ENCODE measurements at regions not wholly inside any gene's neighbourhood (a gene's known extent, or its start where the extent isn't known, plus 50 kb on each side); places are given as distances from the start of the nearest gene placed in this dataset.

- no peaks in the 10 kb centered on the region for H3K9me3 Mint-ChIP-seq (ENCODE audit: unreplicated experiment)
- H3K4me3 Mint-ChIP-seq (ENCODE audit: unreplicated experiment): no peak overlapping the region
- TF ChIP-seq CTCF (IDR thresholded peaks at IDR 0.05; ENCODE audit: unreplicated experiment): no peak
- DNase-seq (ENCODE audit: low spot score): no peak
- peaks cover 2% of the 10 kb centered on the region for H3K27me3 Mint-ChIP-seq (ENCODE audit: unreplicated experiment)
- no peaks in the 10 kb centered on the region for H3K4me1 Mint-ChIP-seq (ENCODE audit: unreplicated experiment)
- no peaks in the 10 kb centered on the region for H3K36me3 Mint-ChIP-seq (ENCODE audit: low read depth, unreplicated experiment)
- H3K27ac Mint-ChIP-seq (ENCODE audit: unreplicated experiment): no peak overlapping the region
Measured at GRCh38 chr21:32881458-32881857, 109.9 kb upstream of the PAXBP1 start.

GRCh38 chr21:32884062-32884461, 112.5 kb upstream of the PAXBP1 start:
- H3K27me3 Mint-ChIP-seq (ENCODE audit: unreplicated experiment): peaks cover 2% of the 10 kb centered on the region
- no peaks in the 10 kb centered on the region for H3K9me3 Mint-ChIP-seq (ENCODE audit: unreplicated experiment)
- no peaks in the 10 kb centered on the region for H3K4me1 Mint-ChIP-seq (ENCODE audit: unreplicated experiment)
- no peak overlapping the region for H3K27ac Mint-ChIP-seq (ENCODE audit: unreplicated experiment)
- H3K4me3 Mint-ChIP-seq (ENCODE audit: unreplicated experiment): no peak overlapping the region
- no peaks in the 10 kb centered on the region for H3K36me3 Mint-ChIP-seq (ENCODE audit: low read depth, unreplicated experiment)
- TF ChIP-seq CTCF (IDR thresholded peaks at IDR 0.05; ENCODE audit: unreplicated experiment): no peak
- no peak for DNase-seq (ENCODE audit: low spot score)

- H3K4me3 Mint-ChIP-seq (ENCODE audit: unreplicated experiment): no peak overlapping the region
- no peak for TF ChIP-seq CTCF (IDR thresholded peaks at IDR 0.05; ENCODE audit: unreplicated experiment)
- H3K9me3 Mint-ChIP-seq (ENCODE audit: unreplicated experiment): no peaks in the 10 kb centered on the region
- no peak overlapping the region for H3K27ac Mint-ChIP-seq (ENCODE audit: unreplicated experiment)
- H3K27me3 Mint-ChIP-seq (ENCODE audit: unreplicated experiment): peaks cover 2% of the 10 kb centered on the region
- no peak for DNase-seq (ENCODE audit: low spot score)
- no peaks in the 10 kb centered on the region for H3K36me3 Mint-ChIP-seq (ENCODE audit: low read depth, unreplicated experiment)
- no peaks in the 10 kb centered on the region for H3K4me1 Mint-ChIP-seq (ENCODE audit: unreplicated experiment)
Measured at GRCh38 chr21:32886339-32886738, 114.8 kb upstream of the PAXBP1 start.

GRCh38 chr21:32887026-32887425, 115.5 kb upstream of the PAXBP1 start:
- Mint-ChIP-seq H3K27ac (ENCODE audit: unreplicated experiment) (no peak overlapping the region), H3K4me3 (ENCODE audit: unreplicated experiment) (no peak overlapping the region), H3K27me3 (ENCODE audit: unreplicated experiment) (peaks cover 2% of the 10 kb centered on the region), H3K4me1 (ENCODE audit: unreplicated experiment) (no peaks in the 10 kb centered on the region), H3K9me3 (ENCODE audit: unreplicated experiment) (no peaks in the 10 kb centered on the region), H3K36me3 (ENCODE audit: low read depth, unreplicated experiment) (no peaks in the 10 kb centered on the region)
- DNase-seq (ENCODE audit: low spot score): no peak
- TF ChIP-seq CTCF (IDR thresholded peaks at IDR 0.05; ENCODE audit: unreplicated experiment): no peak

GRCh38 chr21:32888971-32889370, 117.4 kb upstream of the PAXBP1 start:
- Mint-ChIP-seq H3K9me3 (ENCODE audit: unreplicated experiment) (no peaks in the 10 kb centered on the region), H3K36me3 (ENCODE audit: low read depth, unreplicated experiment) (peaks cover under 1% of the 10 kb centered on the region), H3K4me1 (ENCODE audit: unreplicated experiment) (no peaks in the 10 kb centered on the region), H3K4me3 (ENCODE audit: unreplicated experiment) (no peak overlapping the region), H3K27ac (ENCODE audit: unreplicated experiment) (no peak overlapping the region), H3K27me3 (ENCODE audit: unreplicated experiment) (peaks cover 2% of the 10 kb centered on the region)
- no peak for TF ChIP-seq CTCF (IDR thresholded peaks at IDR 0.05; ENCODE audit: unreplicated experiment)
- DNase-seq (ENCODE audit: low spot score): no peak
